ENCODE measurements at regions not wholly inside any gene's neighbourhood (a gene's known extent, or its start where the extent isn't known, plus 50 kb on each side); places are given as distances from the start of the nearest gene placed in this dataset.

GRCh38 chr4:59122626-59123025 lies 2012.4 kb upstream of the IGFBP7 start:
- Histone ChIP-seq H3K9me3 (replicated peaks; ENCODE audit: control insufficient read depth, insufficient read depth, low read length) (peaks cover 2% of the 10 kb centered on the region), H2AFZ (ENCODE audit: low read depth, low read length) (no peak overlapping the region), H3K9ac (replicated peaks; ENCODE audit: extremely low read depth, insufficient read depth, low read length) (no peak overlapping the region), H3K27ac (ENCODE audit: insufficient read depth, low read depth, low read length) (no peak overlapping the region), H4K20me1 (replicated peaks; ENCODE audit: control insufficient read depth, extremely low read depth, insufficient read depth, low read length) (no peaks in the 10 kb centered on the region), H3K36me3 (ENCODE audit: control insufficient read depth in 2 of 2, extremely low read depth in 1 of 2, insufficient read depth in 2 of 2, low read length in 2 of 2) (no peaks in the 10 kb centered on the region), H3K4me2 (ENCODE audit: insufficient read depth, low read length) (no peak overlapping the region), H3K27me3 (ENCODE audit: control insufficient read depth in 2 of 2, insufficient read depth in 2 of 2, low read length in 2 of 2) (no peaks in the 10 kb centered on the region), H3K79me2 (ENCODE audit: control insufficient read depth, insufficient read depth, low read length) (no peaks in the 10 kb centered on the region), H3K4me3 (replicated peaks in 1 of 3; ENCODE audit: insufficient read depth in 1 of 3, low read depth in 1 of 3, low read length in 3 of 3) (no peak overlapping the region), H3K4me1 (ENCODE audit: control insufficient read depth, extremely low read depth, insufficient read depth, low read length) (no peaks in the 10 kb centered on the region), H3K9me1 (replicated peaks; ENCODE audit: control insufficient read depth, extremely low read depth, insufficient read depth, low read length) (no peaks in the 10 kb centered on the region)
- FAIRE-seq: no peak
- dilution Hi-C loops (cut with MboI; ENCODE audit: extremely low pct_ligation_motif_present, low sequenced_read_pairs): no loop called here
- TF ChIP-seq POLR2AphosphoS5 (IDR thresholded peaks at IDR 0.05; ENCODE audit: insufficient read depth, low read depth, low read length) (no peak), MAX (IDR thresholded peaks at IDR 0.05; ENCODE audit: insufficient read depth, insufficient read length) (no peak), CTCF (IDR thresholded peaks at IDR 0.05; ENCODE audit: extremely low read depth in 1 of 2, insufficient read depth in 1 of 2, low read depth in 1 of 2, low read length in 2 of 2) (no peak), EZH2 (IDR thresholded peaks at IDR 0.05; ENCODE audit: borderline replicate concordance, low read depth, low read length, severe bottlenecking) (no peak), JUN (IDR thresholded peaks at IDR 0.05; ENCODE audit: borderline replicate concordance, insufficient read depth, insufficient read length, low read depth) (no peak), GATA2 (IDR thresholded peaks at IDR 0.05; ENCODE audit: insufficient read depth, insufficient read length, low read depth, low read length) (no peak), POLR2A (IDR thresholded peaks at IDR 0.05; ENCODE audit: low read depth, low read length) (no peak), FOS (IDR thresholded peaks at IDR 0.05; ENCODE audit: borderline replicate concordance, insufficient read depth, low read length) (no peak), MYC (IDR thresholded peaks at IDR 0.05; ENCODE audit: low read depth, low read length) (no peak)
- ChIA-PET POLR2A (no interaction called here), CTCF (no interaction called here)
- intact Hi-C loops (cut with micrococcal nuclease): no loop called here
- no peak for DNase-seq (ENCODE audit: low read depth, low spot score)
- BruUV-seq (replicated peaks): no TSS peak
